Spleen (tissue), 11 donors: ENCODE measurements at regions not wholly inside any gene's neighbourhood (a gene's known extent, or its start where the extent isn't known, plus 50 kb on each side); places are given as distances from the start of the nearest gene placed in this dataset.
"Not testable (repeated sequence)": the region's sequence is repeated elsewhere in the genome, so short reads cannot be mapped to it uniquely, and the experiment has no call there.

Experiments used
- DNase-seq: peaks from one replicate; pipeline ENCODE4 v3.0.0-alpha.2; 2020
- H3K27ac ChIP-seq, 8 donors: fragments of 200-600 bp; sonication (generic) in 7 of 8; 1 replicate in 4 of 8; 2 replicates in 4 of 8; pipeline versions ENCODE4 v1.5.0 to v1.8.0; 2016 to 2021; ENCODE audit warnings: inconsistent platforms in 4 of 8, mild to moderate bottlenecking in 4 of 8, moderate library complexity in 1 of 8
- H3K27me3 ChIP-seq, 7 donors: fragments of 200-600 bp; sonication (generic) in 6 of 7; replicated peaks in 1 of 7; 1 replicate in 4 of 7; 2 replicates in 3 of 7; pipeline versions ENCODE4 v1.5.0 to v1.8.0; 2016 to 2021; ENCODE audit warnings: inconsistent platforms in 3 of 7, mild to moderate bottlenecking in 1 of 7
- H3K36me3 ChIP-seq, 6 donors: fragments of 200-600 bp; sonication (generic) in 5 of 6; 1 replicate in 4 of 6; 2 replicates in 2 of 6; pipeline versions ENCODE4 v1.5.0 to v1.8.0; 2016 to 2021; ENCODE audit warnings: inconsistent platforms in 2 of 6
- H3K4me1 ChIP-seq, 6 donors: fragments of 200-600 bp; sonication (generic) in 5 of 6; 1 replicate in 3 of 6; 2 replicates in 3 of 6; pipeline versions ENCODE4 v1.5.0 to v1.8.0; 2016 to 2021; ENCODE audit warnings: inconsistent platforms in 3 of 6
- H3K4me3 ChIP-seq, 8 donors: fragments of 200-600 bp; sonication (generic) in 7 of 8; 1 replicate in 4 of 8; 2 replicates in 4 of 8; pipeline versions ENCODE4 v1.5.0 to v1.8.0; 2016 to 2021; ENCODE audit warnings: inconsistent platforms in 4 of 8, mild to moderate bottlenecking in 4 of 8, moderate library complexity in 2 of 8
- H3K9me3 ChIP-seq, 8 donors: fragments of 200-600 bp; sonication (generic) in 7 of 8; 1 replicate in 4 of 8; 2 replicates in 4 of 8; pipeline versions ENCODE4 v1.5.0 to v1.8.0; 2016 to 2021; ENCODE audit warnings: inconsistent platforms in 4 of 8
- POLR2A ChIP-seq, 3 donors: fragments of 450-650 bp; IDR thresholded peaks; one replicate each; pipeline ENCODE4 v1.5.1; 2017; ENCODE audit warnings: antibody characterized with exemption in 3 of 3, mild to moderate bottlenecking in 1 of 3
- POLR2AphosphoS5 ChIP-seq, 3 donors: sonication (generic); formaldehyde crosslinking; IDR thresholded peaks; one replicate each; pipeline ENCODE4 v1.5.1; 2017; ENCODE audit warnings: antibody characterized with exemption in 3 of 3
- WGBS, 5 donors: extraction: QIAGEN DNeasy Blood & Tissue Kit in 3 of 5; methylation state at CpG; one replicate each; pipeline versions ENCODE4 v1.1.5 to v1.1.7; 2013 to 2018; 5-methylcytosine and 5-hydroxymethylcytosine counted together
- intact Hi-C: fragments of 100-400 bp; cut with DNase I; formaldehyde crosslinking; loops from one replicate; pipeline ENCODE4 v1.15.0; 2023; ENCODE audit warnings: low total_unique reads
- TF ChIP-seq, protein P1 (sequence below), 11 experiments: fragments of 200-600 bp in 7 of 11; fragments of 450-650 bp in 4 of 11; sonication (generic) in 4 of 11; IDR thresholded peaks in 8 of 11; conservative IDR thresholded peaks in 3 of 11; 1 replicate in 7 of 11; 2 replicates in 4 of 11; pipeline versions ENCODE4 v1.4.0 to v1.8.0; 2016 to 2021; ENCODE audit warnings: antibody characterized with exemption in 11 of 11, inconsistent platforms in 4 of 11, mild to moderate bottlenecking in 1 of 11
- donor health status: healthy with polysubstance abuse.
- donor health status: DM: no; HTN: no; CAD: no; lungs with moderate emphysema.
- donor health status: DM: no; HTN: no; CAD: no.
- donor health status: Bipolar disorder and iron deficiency.
- donor health status: healthy.
- donor health status: DM: no; HTN: no; CAD: no.
- donor health status: DM: yes; HTN: yes; CAD: no.

DNA sequence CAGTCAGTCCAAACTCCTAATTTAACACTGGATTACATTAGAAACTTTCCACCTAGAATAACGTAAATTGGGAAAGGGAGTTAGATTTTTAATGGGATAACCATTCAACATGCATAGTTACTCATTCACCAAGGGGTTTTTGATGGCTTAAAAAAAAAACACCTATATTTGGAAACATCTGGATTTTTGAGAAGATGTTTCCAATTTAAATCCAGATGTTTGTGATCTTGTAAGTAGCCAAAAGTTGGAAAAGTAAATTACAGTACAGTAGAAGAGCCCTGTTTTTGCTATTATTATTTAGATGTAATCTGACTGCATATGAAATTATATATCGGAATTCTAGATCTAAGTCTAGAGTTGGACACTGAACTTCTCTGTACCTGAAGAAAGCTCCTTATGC, 478.2 kb downstream of the CD83 start:
- TF ChIP-seq POLR2AphosphoS5 (IDR thresholded peaks at IDR 0.05) (no peak), POLR2A (IDR thresholded peaks at IDR 0.05) (no peak)
- TF ChIP-seq, protein P1, sequence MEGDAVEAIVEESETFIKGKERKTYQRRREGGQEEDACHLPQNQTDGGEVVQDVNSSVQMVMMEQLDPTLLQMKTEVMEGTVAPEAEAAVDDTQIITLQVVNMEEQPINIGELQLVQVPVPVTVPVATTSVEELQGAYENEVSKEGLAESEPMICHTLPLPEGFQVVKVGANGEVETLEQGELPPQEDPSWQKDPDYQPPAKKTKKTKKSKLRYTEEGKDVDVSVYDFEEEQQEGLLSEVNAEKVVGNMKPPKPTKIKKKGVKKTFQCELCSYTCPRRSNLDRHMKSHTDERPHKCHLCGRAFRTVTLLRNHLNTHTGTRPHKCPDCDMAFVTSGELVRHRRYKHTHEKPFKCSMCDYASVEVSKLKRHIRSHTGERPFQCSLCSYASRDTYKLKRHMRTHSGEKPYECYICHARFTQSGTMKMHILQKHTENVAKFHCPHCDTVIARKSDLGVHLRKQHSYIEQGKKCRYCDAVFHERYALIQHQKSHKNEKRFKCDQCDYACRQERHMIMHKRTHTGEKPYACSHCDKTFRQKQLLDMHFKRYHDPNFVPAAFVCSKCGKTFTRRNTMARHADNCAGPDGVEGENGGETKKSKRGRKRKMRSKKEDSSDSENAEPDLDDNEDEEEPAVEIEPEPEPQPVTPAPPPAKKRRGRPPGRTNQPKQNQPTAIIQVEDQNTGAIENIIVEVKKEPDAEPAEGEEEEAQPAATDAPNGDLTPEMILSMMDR (IDR thresholded peaks at IDR 0.05 in 8 of 11, conservative IDR thresholded peaks at IDR 0.05 in 3 of 11) = no peak
- Histone ChIP-seq H3K4me3 (no peak overlapping the region), H3K36me3 (no peaks in the 10 kb centered on the region), H3K9me3 (no peaks in the 10 kb centered on the region), H3K4me1 (peaks cover 0 to 30% (median 5%) of the 10 kb centered on the region in 6 donors), H3K27me3 (no peaks in the 10 kb centered on the region), H3K27ac (no peak overlapping the region)
- 51 to 97% (median 94%) methylated on average over 2 of the region's 2 CpGs for WGBS, 5 donors
- DNase-seq = no peak
- intact Hi-C loops = no loop called here

DNA sequence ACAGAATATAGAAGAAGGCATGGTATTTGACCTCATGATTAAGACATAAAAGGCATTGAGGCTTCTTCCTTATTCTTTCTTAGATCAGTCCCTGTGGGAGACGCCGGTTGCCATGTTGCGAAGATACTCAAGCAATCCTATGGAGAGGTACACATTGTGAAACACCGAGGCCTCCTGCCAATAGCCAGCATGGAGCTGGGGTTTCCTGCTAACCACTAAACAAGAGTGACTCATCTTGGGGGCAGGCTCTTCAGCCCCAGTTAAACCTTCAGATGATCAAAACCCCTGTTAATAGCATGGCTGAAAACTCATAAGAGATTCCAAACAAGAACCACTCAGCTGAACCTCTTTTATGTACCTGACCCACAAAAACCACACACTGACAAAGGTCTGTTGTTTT, 478.8 kb downstream of the CD83 start:
- WGBS, 5 donors = 52 to 81% (median 63%) methylated on average over 4 of the region's 4 CpGs
- Histone ChIP-seq H3K27ac (no peak overlapping the region), H3K9me3 (no peaks in the 10 kb centered on the region), H3K36me3 (no peaks in the 10 kb centered on the region), H3K4me1 (peaks cover 0 to 32% (median 5%) of the 10 kb centered on the region in 6 donors), H3K27me3 (no peaks in the 10 kb centered on the region), H3K4me3 (no peak overlapping the region)
- DNase-seq = no peak
- intact Hi-C loops = no loop called here
- TF ChIP-seq POLR2AphosphoS5 (IDR thresholded peaks at IDR 0.05) (no peak), POLR2A (IDR thresholded peaks at IDR 0.05) (no peak)
- TF ChIP-seq, protein P1 (IDR thresholded peaks at IDR 0.05 in 8 of 11, conservative IDR thresholded peaks at IDR 0.05 in 3 of 11) = no peak

DNA sequence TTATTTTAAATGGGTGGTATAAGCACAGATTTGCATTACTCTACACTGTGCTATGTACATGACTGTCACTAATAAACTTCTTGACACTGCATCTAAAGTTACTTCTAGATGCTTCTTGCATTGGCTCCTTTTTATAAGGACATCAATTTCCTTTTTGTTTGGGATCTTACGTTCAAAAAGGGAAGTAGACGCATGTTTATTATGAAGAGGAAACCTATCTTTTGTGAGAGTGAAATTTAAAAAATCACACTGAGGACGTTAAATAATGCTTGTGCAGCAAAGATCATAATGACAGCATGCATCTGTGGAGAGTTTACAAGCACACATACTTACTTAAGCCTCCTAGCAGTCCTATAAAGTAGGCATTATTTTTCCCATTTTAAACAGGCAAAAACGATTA, 479.5 kb downstream of the CD83 start:
- H3K27me3 ChIP-seq = no peaks in the 10 kb centered on the region
- WGBS, 5 donors = 28 to 36% (median 29%) methylated on average over 4 of the region's 4 CpGs
- no peak for TF ChIP-seq POLR2AphosphoS5 (IDR thresholded peaks at IDR 0.05)
- TF ChIP-seq, protein P1 (IDR thresholded peaks at IDR 0.05 in 8 of 11, conservative IDR thresholded peaks at IDR 0.05 in 3 of 11) = no peak
- no peak for TF ChIP-seq POLR2A (IDR thresholded peaks at IDR 0.05)
- DNase-seq = no peak
- intact Hi-C loops = no loop called here
- H3K36me3 ChIP-seq = no peaks in the 10 kb centered on the region
- H3K4me1 ChIP-seq = peaks cover 0 to 34% (median 5%) of the 10 kb centered on the region in 6 donors
- H3K4me3 ChIP-seq = no peak overlapping the region
- H3K9me3 ChIP-seq = no peaks in the 10 kb centered on the region
- H3K27ac ChIP-seq = no peak overlapping the region

DNA sequence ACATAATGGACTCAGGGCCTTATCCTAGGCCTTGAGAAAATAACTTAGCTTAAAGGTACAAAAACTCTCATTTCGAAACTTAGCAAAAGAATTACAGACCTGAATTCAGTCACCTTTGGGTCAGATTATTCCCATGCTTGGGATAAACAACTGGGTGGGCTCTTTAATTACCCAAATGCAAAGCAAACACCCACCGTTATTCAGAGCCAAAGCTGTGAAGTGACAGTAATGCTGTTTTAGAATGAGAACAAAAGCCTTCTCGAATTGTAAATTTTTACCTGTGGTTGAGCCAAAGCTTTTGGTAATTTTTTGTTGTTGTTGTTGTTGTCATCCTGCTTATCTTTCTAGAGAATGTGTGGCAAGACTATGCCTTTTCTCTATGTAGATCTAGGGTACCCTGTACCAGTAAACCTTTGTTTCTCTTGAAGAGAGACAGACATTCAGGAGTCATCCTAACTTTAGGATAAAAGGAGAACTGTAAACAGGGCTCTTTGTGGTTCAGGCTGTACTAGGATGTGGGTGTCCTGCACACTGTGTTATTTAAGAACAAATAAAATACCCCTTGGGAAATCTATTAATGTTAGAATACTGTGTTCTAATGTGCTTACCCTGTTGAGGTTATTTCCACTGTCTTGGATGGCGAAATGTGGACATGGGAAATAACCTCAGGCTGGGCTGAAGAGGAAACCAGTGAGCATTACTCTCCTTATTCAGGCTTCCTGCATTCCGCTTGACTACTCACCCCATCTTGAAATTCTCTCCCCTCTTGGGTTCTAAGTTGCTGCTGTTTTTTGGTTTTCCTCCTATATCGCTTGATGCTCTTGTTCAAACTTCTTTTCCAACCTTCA, 480.7 kb downstream of the CD83 start:
- H3K27me3 ChIP-seq = no peaks in the 10 kb centered on the region
- TF ChIP-seq POLR2A (IDR thresholded peaks at IDR 0.05) = no peak
- TF ChIP-seq, protein P1 (IDR thresholded peaks at IDR 0.05 in 8 of 11, conservative IDR thresholded peaks at IDR 0.05 in 3 of 11) = no peak
- TF ChIP-seq POLR2AphosphoS5 (IDR thresholded peaks at IDR 0.05) = no peak
- no peaks in the 10 kb centered on the region for H3K9me3 ChIP-seq
- WGBS, 5 donors = 68 to 78% (median 74%) methylated on average over 6 of the region's 6 CpGs
- H3K4me3 ChIP-seq = no peak overlapping the region
- DNase-seq = no peak
- H3K4me1 ChIP-seq = peaks cover 0 to 34% (median 5%) of the 10 kb centered on the region in 6 donors
- H3K36me3 ChIP-seq = no peaks in the 10 kb centered on the region
- intact Hi-C loops = no loop called here
- H3K27ac ChIP-seq = no peak overlapping the region

DNA sequence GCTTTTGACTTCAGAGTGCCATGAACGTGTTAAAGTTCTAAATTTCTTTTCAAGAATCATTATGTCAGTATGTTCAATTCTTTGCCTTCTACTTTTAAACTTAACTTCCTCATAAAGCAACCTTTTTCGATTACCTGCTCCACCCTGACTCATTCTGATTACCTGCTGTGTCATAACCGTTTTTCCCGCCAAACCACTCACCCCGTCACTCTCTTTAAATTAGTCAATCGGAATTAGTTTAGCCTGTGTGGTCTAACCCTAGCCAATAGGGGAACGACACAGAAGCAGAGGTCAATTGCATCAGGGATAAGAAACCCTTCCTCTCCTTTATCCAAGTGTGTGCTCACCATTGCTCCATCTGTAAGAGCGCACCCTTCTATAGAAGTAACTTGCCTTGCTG, 482.7 kb downstream of the CD83 start:
- H3K9me3 ChIP-seq, intact Hi-C loops, H3K36me3 ChIP-seq, DNase-seq, H3K27ac ChIP-seq, H3K27me3 ChIP-seq, H3K4me3 ChIP-seq: not testable (repeated sequence)
- WGBS, 5 donors = 83 to 89% (median 85%) methylated on average over 8 of the region's 8 CpGs
- H3K4me1 ChIP-seq = peaks cover 0 to 34% (median 5%) of the 10 kb centered on the region in 6 donors
